ENCODE measurements at regions not wholly inside any gene's neighbourhood (a gene's known extent, or its start where the extent isn't known, plus 50 kb on each side); places are given as distances from the start of the nearest gene placed in this dataset.

DNA sequence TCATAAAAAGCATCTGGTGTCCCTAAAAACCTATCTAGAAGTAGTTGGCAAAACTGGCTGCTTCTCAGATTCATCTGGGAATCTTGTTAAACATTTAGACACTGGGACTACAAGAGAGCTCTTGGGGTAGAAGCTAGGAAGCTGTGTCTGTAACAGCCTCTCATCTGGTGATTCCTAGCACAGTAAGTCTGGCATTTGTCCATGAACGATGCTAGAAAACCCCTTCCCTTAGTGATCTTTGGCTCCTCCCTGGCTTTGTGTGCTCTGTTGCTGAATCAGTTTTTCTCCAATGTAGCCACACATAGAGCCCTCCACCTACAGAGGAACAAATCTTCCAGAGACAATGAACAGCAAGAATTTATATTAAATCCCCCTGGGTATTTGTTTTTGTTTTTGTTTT is 951.7 kb upstream of the LCORL start:
- no peak for DNase-seq (ENCODE audit: low read depth in 2 of 2)

DNA sequence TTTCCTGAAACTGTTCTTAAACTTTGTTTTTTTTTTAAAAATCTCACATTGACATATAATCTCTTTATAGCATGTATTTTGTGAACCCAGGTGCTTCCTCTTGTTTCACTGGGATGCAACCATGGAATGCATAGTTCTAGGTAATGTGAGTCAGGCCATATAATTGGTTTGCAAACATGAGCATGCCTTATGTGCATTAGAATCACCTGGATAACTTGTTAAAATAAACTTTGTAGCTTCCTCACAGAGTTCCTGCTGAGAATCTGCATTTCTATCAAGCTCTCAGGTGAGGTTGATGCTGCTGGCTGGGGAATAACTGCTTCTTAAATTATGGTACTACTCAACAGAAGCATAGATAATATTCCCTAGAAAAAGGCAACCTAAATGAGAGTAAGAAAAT is 940.3 kb upstream of the LCORL start:
- no peak for DNase-seq (ENCODE audit: low read depth in 2 of 2)

DNA sequence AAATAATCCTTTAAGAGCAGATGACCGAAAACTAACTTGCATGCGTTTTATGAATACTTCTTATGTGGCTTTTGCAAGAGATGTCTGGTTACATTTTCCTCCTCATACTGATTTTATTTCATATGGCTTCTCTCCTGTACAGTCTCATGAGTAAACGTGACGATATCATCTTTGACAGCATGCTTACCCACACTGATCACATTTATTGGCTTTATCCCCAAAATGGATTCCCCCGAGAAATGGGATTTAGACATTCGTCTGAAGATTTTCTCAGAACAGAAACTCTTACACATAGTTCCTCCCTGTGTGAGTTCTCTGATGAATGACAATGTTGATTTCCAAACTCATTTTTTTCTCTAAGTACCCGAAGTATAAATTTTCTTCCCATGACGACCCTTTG is 939.7 kb upstream of the LCORL start:
- no peak for DNase-seq (ENCODE audit: low read depth in 2 of 2)

DNA sequence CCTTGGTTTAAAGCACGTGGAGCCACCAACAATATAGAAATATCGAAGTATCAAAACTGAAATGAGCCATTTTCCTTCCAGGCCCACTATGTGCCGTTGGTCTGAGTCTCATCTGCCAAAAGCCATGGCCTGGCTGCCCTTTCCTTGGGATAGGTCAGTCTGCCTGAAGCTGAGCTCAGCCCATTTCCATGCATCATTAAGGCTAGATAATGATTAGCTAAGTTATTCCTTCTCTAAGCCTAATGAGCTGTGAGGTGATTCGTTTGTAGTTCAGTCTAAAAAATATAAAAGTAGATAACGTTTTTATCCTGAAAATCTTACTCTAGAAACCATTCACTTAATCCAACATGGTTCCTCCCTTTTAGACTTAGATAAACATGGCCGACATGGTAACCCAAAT is 936.2 kb upstream of the LCORL start:
- no peak for DNase-seq (ENCODE audit: low read depth in 2 of 2)

DNA sequence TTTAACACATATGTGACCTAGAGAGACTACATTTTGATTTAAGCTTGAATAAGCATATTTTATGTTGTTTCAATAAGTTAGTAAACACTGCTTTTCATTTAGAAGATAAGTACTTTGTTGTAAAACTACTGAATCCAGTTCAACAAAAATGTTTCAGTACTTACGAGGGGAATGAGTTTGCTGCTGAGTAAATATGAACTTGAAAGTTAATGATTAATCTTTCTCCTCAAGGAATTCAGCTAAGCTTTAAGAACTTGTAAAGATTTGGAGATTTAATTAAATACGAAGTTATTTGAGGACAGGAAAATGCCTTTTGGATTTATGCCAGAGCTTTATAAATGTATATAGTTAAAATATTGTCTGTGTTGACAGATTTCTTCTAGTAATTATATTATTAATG is 933.0 kb upstream of the LCORL start:
- no peak for DNase-seq (ENCODE audit: low read depth in 2 of 2)

DNA sequence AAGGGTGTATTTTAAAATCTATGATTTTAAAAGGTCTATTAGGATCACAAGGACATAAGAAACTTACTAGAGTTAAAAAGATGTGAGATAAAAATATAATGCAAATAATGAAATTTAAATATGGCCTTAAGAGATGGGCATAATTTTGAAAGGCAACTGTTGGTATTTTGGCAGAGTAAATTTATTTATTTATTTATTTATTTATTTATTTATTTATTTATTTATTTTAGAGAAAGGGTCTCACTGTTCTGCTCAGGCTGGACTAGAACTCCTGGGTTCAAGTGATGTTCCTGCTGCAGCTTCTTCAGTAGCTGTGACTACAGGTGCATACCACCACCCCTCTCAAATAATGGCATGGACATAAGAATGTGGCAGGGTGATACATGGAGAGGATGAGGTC is 932.1 kb upstream of the LCORL start:
- DNase-seq (ENCODE audit: low read depth in 2 of 2): no peak

GRCh38 chr4:18945464-18945863 is 923.9 kb upstream of the LCORL start:
- no peak for DNase-seq (ENCODE audit: low read depth in 2 of 2)

DNA sequence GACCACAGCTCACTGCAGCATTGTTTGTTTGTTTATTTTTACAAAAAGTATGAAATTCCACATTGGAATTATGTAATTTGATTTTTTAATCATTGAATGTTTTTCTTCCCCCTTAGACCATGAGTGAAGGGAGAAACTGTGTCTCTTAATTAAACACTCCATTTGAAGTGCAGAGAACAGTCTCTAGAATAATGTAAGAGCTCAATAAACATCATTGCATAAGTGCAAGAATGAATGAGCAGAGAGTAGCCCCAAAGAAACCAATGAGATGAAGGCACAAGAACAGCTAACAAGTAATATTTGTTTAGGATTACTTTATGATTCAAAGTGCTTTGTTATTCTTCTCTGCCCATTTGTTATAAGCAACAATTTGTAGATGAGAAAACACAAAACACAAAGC is 921.3 kb upstream of the LCORL start:
- DNase-seq (ENCODE audit: low read depth in 2 of 2): no peak

DNA sequence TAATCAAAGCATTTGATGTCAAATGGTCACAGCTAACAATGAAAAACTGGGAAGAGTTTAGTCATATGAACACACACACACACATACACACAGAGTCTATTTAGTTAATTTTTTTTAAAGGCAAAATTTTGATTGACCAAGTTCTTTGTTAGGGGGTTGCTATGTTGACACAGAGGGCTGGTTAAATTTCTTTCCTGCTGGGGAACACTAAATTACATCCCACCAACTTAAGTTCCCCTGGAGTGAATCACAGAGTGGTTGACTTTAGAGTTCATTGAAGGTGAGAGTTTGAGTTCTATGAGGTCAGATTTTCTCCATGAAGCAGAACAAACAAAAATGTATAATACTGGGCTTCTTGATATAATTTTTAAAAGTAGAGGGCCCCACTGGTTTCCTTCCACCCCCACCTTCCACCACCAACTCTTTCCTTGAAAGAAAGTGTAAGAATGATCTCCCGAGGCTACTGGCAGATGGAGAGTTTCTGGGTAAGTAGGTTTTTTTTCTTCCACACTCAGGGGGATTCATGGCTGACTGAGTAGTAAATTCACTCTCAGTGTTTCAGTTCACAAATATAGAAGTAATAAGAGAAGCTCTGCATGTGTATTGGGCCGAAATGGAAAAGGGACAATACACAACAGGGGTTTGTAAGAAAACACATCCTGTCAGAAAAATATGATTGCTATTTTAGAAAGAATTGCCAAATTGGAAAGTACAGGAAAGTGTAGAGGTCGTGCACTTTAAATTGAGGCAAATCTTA is 917.0 kb upstream of the LCORL start:
- no peak for DNase-seq (ENCODE audit: low read depth in 2 of 2)

DNA sequence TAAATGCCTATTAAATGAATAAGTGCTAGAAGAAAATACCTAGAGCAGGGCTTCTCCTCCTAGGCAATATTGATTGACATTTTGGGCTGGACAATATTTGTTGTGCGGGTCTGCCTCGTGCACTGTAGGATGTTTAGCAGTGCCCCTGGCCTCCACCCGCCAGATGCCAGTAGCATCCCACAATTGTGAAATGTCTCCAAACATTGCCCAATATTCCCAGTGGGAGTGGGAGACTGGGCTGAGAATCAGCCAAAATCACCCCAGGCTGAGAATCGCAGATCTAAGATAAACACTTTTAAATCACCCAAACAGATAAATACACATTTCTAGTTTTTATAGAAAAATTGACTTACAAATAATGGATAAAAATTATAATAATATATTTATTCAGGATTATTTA is 916.2 kb upstream of the LCORL start:
- DNase-seq (ENCODE audit: low read depth in 2 of 2): no peak

DNA sequence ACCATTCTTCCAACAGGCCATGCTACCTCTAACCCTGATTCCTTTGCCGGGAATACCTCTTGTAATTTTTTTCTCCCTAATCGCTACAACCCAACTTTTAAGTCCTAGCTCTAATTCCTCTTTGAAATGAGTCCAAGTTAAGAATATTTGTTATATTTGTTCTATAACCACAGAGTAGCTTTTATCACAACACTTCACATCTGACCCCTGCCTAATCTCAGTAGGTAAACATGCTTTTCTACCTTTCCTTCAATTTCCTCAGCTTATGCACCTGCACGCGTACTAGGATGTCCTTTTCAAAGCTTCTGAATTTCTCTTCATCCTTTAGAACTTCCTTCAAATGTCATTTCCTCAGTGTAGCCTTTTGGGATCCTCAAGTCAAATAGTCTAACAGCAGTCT is 915.5 kb upstream of the LCORL start:
- no peak for DNase-seq (ENCODE audit: low read depth in 2 of 2)

DNA sequence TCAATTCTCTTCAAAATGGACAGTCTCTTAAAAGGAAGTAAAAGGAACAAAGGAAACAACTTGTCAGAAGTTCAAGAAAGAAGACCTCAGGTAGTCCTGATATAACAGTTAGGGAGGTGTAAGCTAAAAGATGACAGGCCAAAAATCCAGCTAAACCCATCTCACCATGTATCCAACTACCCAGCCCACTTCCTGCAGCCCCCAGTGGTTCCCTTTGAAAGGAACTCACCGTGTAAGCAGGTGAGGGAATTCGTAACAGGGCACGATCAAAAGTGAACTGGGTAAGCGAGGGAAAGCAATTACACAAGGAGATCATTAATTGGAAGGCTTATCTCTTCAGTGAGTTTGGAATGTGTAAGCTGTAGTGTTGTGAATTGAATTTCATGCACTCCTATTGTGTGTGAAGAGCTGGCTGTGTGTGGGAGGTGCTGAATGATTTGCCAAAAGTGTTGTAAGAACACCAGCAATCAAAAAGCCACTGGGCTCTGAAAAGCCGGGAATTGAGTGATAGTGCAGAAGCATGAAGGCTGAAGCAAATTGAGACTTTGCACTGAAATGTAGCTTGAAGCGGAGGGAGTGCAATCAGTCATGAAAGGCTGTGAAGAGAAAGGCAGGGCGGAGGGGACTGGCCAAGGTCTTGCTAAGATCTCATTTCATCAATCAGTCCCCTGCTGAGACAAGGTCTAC is 914.2 kb upstream of the LCORL start:
- DNase-seq (ENCODE audit: low read depth in 2 of 2): no peak

DNA sequence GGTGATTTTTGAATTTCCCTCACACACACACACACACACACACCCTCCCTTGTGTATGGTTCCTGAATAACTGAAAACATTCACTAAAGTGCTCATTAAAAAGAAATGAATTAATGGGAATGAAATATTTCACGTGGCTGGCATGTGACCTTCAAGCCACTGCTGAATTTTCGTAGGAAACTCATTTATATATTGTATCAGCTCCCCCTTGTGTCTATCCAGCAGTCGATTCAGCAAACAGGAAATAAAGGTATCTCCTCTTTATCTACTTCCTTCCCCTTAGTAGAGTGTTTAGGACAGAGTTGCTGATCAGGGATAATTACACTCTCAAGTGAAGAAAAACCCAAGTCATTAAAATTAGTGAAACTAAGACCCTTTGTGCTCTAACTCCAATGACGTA is 912.6 kb upstream of the LCORL start:
- DNase-seq (ENCODE audit: low read depth in 2 of 2): no peak

DNA sequence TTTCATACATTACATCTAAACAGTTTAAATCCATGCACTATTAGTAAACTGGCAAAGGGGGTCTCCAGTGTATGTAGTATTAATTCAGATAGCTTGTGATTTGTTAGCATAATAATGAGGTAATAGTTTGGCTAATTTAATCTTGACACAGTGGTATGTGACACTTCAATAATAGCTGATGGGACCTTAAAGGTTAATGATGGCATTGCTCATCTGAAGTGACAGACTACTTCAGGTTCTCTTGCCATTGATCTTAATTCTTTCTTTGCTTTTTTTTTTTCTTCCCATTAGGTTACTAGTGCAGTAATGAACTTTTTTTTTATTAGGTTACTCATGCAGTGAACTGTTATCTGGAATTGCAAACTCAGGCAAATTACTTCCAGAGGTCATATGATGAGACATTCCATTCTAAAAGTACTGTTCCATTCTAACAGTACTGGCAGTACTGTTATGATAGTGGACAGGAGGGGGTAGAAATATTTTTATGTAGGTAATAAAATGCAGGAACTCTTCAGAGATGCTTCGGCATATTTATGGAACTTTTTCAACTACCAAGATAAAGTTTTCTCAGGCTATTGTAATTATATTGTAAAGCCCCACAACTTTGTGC is 911.3 kb upstream of the LCORL start:
- no peak for DNase-seq (ENCODE audit: low read depth in 2 of 2)

DNA sequence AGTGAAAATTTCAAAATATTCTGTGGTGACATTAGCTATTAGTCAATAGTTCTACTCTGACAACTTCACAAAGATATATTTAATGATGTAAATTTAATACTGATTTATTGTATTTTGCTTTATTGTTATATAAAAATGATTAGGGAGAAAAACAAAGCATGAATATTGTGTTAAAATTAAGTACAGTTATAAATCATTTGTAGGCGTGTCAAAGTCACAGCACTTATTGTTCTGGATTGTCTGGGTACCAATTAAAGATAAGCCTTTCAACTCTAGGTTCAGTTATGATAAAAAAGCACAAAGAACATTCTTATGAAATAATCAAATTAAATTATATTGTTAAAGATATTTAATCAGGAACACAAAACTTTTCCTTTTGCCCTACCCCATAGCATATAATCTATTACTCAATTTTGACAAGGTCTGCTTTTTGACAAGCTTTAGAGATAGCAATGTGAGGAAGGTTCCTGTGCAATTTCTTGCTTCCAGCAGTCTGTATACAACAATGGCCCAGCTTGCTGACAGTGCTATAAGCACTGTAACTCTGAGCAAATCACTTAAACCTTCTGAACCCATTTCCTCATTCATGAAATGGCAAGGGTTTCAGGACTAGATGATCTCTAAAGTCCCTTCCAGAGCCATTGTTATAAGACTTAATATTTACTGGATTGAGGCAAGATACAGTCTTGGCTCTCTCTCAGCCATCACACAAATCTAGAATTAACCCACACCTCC is 910.3 kb upstream of the LCORL start:
- no peak for DNase-seq (ENCODE audit: low read depth in 2 of 2)

- DNase-seq (ENCODE audit: low read depth in 2 of 2): no peak
Measured at GRCh38 chr4:18930487-18930886, 908.9 kb upstream of the LCORL start.

- no peak for DNase-seq (ENCODE audit: low read depth in 2 of 2)
Measured at GRCh38 chr4:18923496-18924161, 902.1 kb upstream of the LCORL start.

GRCh38 chr4:18917689-18918088 is 896.1 kb upstream of the LCORL start:
- no peak for DNase-seq (ENCODE audit: low read depth in 2 of 2)

DNA sequence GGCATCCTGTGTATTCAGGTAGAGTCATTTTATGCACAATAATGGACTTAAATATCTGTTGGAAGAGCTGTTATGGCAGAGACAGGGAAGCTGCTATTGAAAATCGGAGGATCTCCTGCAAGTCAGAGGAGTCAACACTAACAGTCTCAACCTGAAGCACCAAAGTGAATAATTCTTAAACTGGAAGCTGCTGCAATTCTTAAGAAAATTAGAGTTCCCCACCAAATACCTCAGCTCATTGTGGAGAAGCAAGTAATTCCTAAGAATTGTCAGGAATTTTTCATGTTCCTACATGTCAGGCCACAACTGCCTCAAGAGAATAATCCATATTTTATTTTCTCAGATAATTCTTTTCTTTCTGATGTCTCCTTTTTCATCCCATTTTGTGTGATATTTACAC is 892.6 kb upstream of the LCORL start:
- DNase-seq (ENCODE audit: low read depth in 2 of 2): no peak

DNA sequence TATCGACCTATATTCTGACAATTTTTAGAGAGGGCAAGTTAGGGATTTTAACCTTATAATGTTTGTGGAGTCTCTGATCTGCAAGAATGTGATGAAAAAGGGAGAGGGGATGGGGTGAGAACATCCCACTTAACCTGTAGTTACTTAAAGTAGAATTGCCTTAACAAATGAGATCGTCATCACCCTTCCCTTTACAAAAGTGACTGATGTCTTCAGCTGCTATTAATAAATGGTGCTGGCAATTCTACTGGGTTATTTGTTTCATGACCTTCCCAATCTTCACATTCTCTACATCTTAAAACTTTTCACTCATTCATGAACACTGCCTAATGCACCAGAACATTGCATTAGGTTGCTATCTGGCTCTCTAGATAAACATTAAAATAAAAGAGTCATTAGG is 873.4 kb upstream of the LCORL start:
- no peak for DNase-seq (ENCODE audit: low read depth in 2 of 2)

GRCh38 chr4:18882468-18882867 is 860.9 kb upstream of the LCORL start:
- no peak for DNase-seq (ENCODE audit: low read depth in 2 of 2)

- DNase-seq (ENCODE audit: low read depth in 2 of 2): no peak
Measured at GRCh38 chr4:18881556-18881955, 860.0 kb upstream of the LCORL start.

All from stimulated activated CD4-positive, alpha-beta T cell treated with anti-CD3 and anti-CD28 coated beads, Interleukin-12 subunit alpha, Interleukin-12 subunit beta, amount 100 ng/mL, for 24 hours (primary cell).